ENCODE measurements at regions not wholly inside any gene's neighbourhood (a gene's known extent, or its start where the extent isn't known, plus 50 kb on each side); places are given as distances from the start of the nearest gene placed in this dataset.

DNA sequence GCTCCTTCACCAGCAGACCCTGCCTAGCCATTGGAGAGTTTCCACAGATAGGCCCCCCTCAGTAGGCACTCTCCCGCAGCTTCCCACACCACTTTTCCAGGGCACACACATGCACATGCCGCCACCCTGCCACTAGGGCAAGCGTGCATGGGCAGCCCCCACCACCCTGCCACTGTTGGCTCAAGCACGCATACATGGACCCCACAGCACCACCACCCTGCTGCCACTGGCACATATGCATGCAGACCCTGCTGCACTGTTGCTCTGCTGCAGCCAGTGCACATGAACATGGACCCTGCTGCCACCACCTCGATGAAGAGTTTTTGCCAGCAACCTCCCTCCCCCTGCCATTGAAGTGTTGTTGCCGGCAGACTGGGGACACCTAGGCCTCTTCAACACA, 154.9 kb downstream of the FTCDNL1 start:
- TF ChIP-seq, protein P1, sequence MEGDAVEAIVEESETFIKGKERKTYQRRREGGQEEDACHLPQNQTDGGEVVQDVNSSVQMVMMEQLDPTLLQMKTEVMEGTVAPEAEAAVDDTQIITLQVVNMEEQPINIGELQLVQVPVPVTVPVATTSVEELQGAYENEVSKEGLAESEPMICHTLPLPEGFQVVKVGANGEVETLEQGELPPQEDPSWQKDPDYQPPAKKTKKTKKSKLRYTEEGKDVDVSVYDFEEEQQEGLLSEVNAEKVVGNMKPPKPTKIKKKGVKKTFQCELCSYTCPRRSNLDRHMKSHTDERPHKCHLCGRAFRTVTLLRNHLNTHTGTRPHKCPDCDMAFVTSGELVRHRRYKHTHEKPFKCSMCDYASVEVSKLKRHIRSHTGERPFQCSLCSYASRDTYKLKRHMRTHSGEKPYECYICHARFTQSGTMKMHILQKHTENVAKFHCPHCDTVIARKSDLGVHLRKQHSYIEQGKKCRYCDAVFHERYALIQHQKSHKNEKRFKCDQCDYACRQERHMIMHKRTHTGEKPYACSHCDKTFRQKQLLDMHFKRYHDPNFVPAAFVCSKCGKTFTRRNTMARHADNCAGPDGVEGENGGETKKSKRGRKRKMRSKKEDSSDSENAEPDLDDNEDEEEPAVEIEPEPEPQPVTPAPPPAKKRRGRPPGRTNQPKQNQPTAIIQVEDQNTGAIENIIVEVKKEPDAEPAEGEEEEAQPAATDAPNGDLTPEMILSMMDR (IDR thresholded peaks at IDR 0.05 in 8 of 11, conservative IDR thresholded peaks at IDR 0.05 in 3 of 11), result no peak
- TF ChIP-seq POLR2A (IDR thresholded peaks at IDR 0.05), result no peak

Measured in spleen (tissue), 7 donors.